ENCODE measurements at regions not wholly inside any gene's neighbourhood (a gene's known extent, or its start where the extent isn't known, plus 50 kb on each side); places are given as distances from the start of the nearest gene placed in this dataset.
"Not testable (repeated sequence)": the region's sequence is repeated elsewhere in the genome, so short reads cannot be mapped to it uniquely, and the experiment has no call there.

DNA sequence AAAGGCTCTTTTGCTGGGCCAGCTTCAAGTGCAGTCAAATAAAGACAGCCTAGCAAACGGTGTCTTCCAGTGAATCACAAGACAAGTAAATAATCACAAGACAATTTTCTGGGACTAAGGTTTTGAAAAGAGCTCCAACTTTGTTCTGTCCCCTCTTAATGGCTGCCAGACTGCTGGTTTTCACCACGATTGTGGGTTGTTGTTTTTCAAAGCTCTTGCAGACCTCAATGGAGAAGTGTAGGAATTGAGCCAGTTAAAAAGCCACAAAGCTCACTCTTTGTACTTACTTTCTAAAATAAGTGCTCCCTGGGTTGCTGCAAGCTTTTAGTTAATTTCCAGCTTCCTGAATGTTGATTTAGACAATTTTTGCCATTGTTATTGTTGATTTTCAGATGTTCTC is 405.8 kb upstream of the HTR2C start:
- H3K79me2 ChIP-seq (ENCODE audit: insufficient read depth, low read length) = no peaks in the 10 kb centered on the region
- no peaks in the 10 kb centered on the region for H3K4me1 ChIP-seq (ENCODE audit: insufficient read depth, low read length, poor library complexity, severe bottlenecking)
- H3K4me2 ChIP-seq (ENCODE audit: low read depth, low read length, poor library complexity, severe bottlenecking) = no peak overlapping the region
- H2AFZ ChIP-seq (ENCODE audit: low read length) = peak overlapping the region; percentile 51
- H4K20me1 ChIP-seq (ENCODE audit: insufficient read depth, low read length, poor library complexity, severe bottlenecking) = no peaks in the 10 kb centered on the region
- TF ChIP-seq, protein P1, sequence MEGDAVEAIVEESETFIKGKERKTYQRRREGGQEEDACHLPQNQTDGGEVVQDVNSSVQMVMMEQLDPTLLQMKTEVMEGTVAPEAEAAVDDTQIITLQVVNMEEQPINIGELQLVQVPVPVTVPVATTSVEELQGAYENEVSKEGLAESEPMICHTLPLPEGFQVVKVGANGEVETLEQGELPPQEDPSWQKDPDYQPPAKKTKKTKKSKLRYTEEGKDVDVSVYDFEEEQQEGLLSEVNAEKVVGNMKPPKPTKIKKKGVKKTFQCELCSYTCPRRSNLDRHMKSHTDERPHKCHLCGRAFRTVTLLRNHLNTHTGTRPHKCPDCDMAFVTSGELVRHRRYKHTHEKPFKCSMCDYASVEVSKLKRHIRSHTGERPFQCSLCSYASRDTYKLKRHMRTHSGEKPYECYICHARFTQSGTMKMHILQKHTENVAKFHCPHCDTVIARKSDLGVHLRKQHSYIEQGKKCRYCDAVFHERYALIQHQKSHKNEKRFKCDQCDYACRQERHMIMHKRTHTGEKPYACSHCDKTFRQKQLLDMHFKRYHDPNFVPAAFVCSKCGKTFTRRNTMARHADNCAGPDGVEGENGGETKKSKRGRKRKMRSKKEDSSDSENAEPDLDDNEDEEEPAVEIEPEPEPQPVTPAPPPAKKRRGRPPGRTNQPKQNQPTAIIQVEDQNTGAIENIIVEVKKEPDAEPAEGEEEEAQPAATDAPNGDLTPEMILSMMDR (conservative IDR thresholded peaks at IDR 0.05; ENCODE audit: low read length) = no peak
- no peak for TF ChIP-seq EZH2phosphoT487 (IDR thresholded peaks at IDR 0.05; ENCODE audit: borderline replicate concordance)
- no peaks in the 10 kb centered on the region for H3K9me2 ChIP-seq (replicated peaks; ENCODE audit: low read depth, low read length)
- H3K36me3 ChIP-seq (ENCODE audit: insufficient read depth, low read length) = no peaks in the 10 kb centered on the region
- no peaks in the 10 kb centered on the region for H3K27me3 ChIP-seq (ENCODE audit: insufficient read depth, low read length, poor library complexity, severe bottlenecking)
- no peaks in the 10 kb centered on the region for H3F3A ChIP-seq (ENCODE audit: low read depth)
- H3K9me3 ChIP-seq (ENCODE audit: insufficient read depth, low read depth, low read length) = no peaks in the 10 kb centered on the region
- no peak overlapping the region for H3K9ac ChIP-seq (ENCODE audit: low read depth, low read length, poor library complexity, severe bottlenecking)
- no peak overlapping the region for H3K4me3 ChIP-seq (ENCODE audit: low read length, poor library complexity, severe bottlenecking)

DNA sequence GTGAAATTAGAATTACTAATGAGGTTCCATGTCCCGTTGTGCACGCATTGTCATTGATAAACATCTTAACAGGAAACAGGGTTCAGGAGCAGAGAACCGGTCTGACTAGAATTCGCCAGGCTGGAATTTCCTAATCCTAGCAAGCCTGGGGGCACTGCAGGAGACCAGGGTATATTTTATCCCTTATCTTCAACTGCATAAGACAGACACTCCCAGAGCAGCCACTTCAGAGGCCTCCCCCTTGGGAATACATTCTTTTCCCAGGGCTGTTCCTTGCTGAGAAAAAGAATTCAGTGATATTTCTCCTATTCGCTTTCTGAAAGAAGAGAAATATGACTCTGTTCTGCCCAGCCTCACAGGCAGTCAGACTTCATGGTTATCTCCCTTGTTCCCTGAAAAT is 416.6 kb upstream of the HTR2C start:
- not testable (repeated sequence) for H3K9me3 ChIP-seq (ENCODE audit: insufficient read depth, low read depth, low read length); H3K9me2 ChIP-seq (replicated peaks; ENCODE audit: low read depth, low read length); H3F3A ChIP-seq (ENCODE audit: low read depth); H3K9ac ChIP-seq (ENCODE audit: low read depth, low read length, poor library complexity, severe bottlenecking); H3K4me1 ChIP-seq (ENCODE audit: insufficient read depth, low read length, poor library complexity, severe bottlenecking); H4K20me1 ChIP-seq (ENCODE audit: insufficient read depth, low read length, poor library complexity, severe bottlenecking); H3K36me3 ChIP-seq (ENCODE audit: insufficient read depth, low read length); H3K4me2 ChIP-seq (ENCODE audit: low read depth, low read length, poor library complexity, severe bottlenecking); H3K79me2 ChIP-seq (ENCODE audit: insufficient read depth, low read length); H3K4me3 ChIP-seq (ENCODE audit: low read length, poor library complexity, severe bottlenecking); H2AFZ ChIP-seq (ENCODE audit: low read length); H3K27me3 ChIP-seq (ENCODE audit: insufficient read depth, low read length, poor library complexity, severe bottlenecking)

DNA sequence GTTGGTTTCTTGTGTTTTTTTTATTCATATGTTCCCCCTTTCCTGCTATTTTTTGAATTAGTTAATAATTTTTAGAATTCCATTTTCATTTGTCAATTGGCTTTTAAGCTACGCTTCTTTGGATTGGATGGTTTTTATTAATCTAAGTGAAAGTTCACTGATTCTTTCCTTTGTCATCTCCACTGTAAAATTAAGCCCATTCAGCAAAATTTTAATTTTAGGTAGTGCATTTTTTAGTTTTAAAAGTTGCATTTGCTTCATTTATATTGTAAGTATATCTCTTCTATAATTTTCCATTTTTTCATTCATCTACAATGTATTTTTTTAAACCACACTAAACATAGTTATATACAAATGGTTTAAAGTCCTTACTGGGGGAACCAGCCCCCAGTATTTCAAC is 417.3 kb upstream of the HTR2C start:
- Histone ChIP-seq H3K9ac (ENCODE audit: low read depth, low read length, poor library complexity, severe bottlenecking) (no peak overlapping the region), H3K4me3 (ENCODE audit: low read length, poor library complexity, severe bottlenecking) (no peak overlapping the region), H3F3A (ENCODE audit: low read depth) (no peaks in the 10 kb centered on the region), H3K27me3 (ENCODE audit: insufficient read depth, low read length, poor library complexity, severe bottlenecking) (no peaks in the 10 kb centered on the region), H4K20me1 (ENCODE audit: insufficient read depth, low read length, poor library complexity, severe bottlenecking) (no peaks in the 10 kb centered on the region), H3K9me2 (replicated peaks; ENCODE audit: low read depth, low read length) (no peaks in the 10 kb centered on the region), H2AFZ (ENCODE audit: low read length) (no peak overlapping the region), H3K79me2 (ENCODE audit: insufficient read depth, low read length) (no peaks in the 10 kb centered on the region), H3K36me3 (ENCODE audit: insufficient read depth, low read length) (no peaks in the 10 kb centered on the region), H3K4me1 (ENCODE audit: insufficient read depth, low read length, poor library complexity, severe bottlenecking) (no peaks in the 10 kb centered on the region), H3K4me2 (ENCODE audit: low read depth, low read length, poor library complexity, severe bottlenecking) (no peak overlapping the region), H3K9me3 (ENCODE audit: insufficient read depth, low read depth, low read length) (no peaks in the 10 kb centered on the region)
- no peak for TF ChIP-seq EZH2phosphoT487 (IDR thresholded peaks at IDR 0.05; ENCODE audit: borderline replicate concordance)
- TF ChIP-seq, protein P1 (conservative IDR thresholded peaks at IDR 0.05; ENCODE audit: low read length) = no peak

DNA sequence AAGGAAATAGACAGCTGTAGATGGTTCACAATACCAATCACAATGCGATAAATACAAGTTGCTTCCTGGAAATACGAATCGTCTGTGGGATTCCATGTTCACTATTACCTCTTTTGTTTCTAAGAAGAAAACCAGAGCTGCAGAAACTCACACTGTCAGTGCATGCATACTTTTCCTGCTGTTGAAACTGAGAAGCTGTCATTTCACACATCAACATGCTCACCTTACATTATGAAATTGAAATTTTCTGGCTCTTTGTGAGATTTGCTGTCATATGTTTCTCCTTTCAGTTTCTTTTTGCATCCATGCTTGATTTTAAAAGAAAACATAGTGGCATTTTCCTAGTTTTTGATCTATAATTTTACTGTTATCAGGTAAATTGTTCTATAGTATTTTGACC is 418.3 kb upstream of the HTR2C start:
- Histone ChIP-seq H3K9me2 (replicated peaks; ENCODE audit: low read depth, low read length) (no peaks in the 10 kb centered on the region), H3K9ac (ENCODE audit: low read depth, low read length, poor library complexity, severe bottlenecking) (no peak overlapping the region), H3F3A (ENCODE audit: low read depth) (no peaks in the 10 kb centered on the region), H3K4me2 (ENCODE audit: low read depth, low read length, poor library complexity, severe bottlenecking) (no peak overlapping the region), H2AFZ (ENCODE audit: low read length) (no peak overlapping the region), H3K36me3 (ENCODE audit: insufficient read depth, low read length) (no peaks in the 10 kb centered on the region), H4K20me1 (ENCODE audit: insufficient read depth, low read length, poor library complexity, severe bottlenecking) (no peaks in the 10 kb centered on the region), H3K27me3 (ENCODE audit: insufficient read depth, low read length, poor library complexity, severe bottlenecking) (no peaks in the 10 kb centered on the region), H3K4me1 (ENCODE audit: insufficient read depth, low read length, poor library complexity, severe bottlenecking) (no peaks in the 10 kb centered on the region), H3K4me3 (ENCODE audit: low read length, poor library complexity, severe bottlenecking) (no peak overlapping the region), H3K79me2 (ENCODE audit: insufficient read depth, low read length) (no peaks in the 10 kb centered on the region), H3K9me3 (ENCODE audit: insufficient read depth, low read depth, low read length) (no peaks in the 10 kb centered on the region)
- TF ChIP-seq EZH2phosphoT487 (IDR thresholded peaks at IDR 0.05; ENCODE audit: borderline replicate concordance) = no peak
- TF ChIP-seq, protein P1 (conservative IDR thresholded peaks at IDR 0.05; ENCODE audit: low read length) = no peak
